CD1c-positive myeloid dendritic cell (primary cell): ENCODE measurements at regions not wholly inside any gene's neighbourhood (a gene's known extent, or its start where the extent isn't known, plus 50 kb on each side); places are given as distances from the start of the nearest gene placed in this dataset.
"Not testable (repeated sequence)": the region's sequence is repeated elsewhere in the genome, so short reads cannot be mapped to it uniquely, and the experiment has no call there.

Experiments
- DNase-seq: peaks from one replicate; pipeline ENCODE4 v3.0.0-alpha.2; 2016; ENCODE audit errors: extremely low spot score

DNA sequence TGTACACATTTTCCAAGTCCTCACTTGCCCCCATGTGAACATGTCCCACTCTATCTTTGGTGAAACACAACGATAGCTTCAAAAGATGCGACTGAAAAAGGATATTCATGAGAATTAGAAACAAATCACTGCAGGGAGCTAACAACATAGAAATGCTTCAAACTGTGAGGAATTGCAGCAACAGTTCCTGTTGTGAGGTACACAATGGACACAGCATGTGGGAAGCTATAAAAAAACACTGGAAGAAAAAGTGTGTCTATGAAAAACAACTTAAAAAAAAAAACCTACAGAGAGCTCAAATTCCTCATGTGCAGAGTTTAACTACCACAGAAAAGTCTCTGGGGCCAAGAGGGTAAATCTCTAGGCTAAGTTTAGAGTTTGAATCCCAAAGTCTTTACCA, 51.6 kb upstream of the BLTP1 start:
- no peak for DNase-seq

DNA sequence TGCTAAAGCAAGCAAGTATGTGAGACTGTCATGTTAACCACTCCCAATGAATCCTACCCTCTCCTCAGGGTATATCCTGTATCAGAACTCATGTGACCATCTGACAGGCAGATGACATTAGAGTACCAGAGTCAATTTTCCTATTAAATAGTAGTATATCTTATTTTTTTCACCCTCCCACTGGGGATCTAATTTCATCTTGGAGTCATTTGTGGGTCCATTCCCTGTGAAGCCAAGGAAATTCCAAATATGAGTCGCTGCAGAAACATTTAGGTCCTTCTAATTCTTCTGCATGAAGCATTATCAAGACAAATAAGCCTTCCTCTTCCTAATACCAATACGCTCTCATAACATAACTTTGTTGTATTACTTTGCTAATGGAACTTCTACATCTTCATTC, 52.2 kb upstream of the BLTP1 start:
- no peak for DNase-seq

GRCh38 chr4:122091836-122092405, 60.2 kb upstream of the BLTP1 start:
- DNase-seq, result no peak

GRCh38 chr4:122091397-122091796, 60.7 kb upstream of the BLTP1 start:
- DNase-seq, result no peak

DNA sequence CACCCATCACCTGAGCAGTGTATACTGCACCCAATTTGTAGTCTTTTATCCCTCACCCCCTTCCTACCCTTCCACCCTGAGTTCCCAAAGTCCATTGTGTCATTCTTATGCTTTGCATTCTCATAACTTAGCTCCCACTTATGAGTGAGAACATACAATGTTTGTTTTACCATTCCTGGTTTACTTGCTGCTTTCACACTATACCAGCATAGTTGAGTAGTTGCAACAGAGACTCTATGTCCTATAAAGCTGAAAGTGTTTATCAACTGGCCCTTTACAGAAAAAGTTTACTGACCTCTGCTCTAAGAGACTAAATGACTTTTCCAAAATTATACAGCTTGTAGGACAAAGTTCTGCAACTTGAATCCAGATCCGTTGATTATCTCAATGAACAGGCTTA, 61.1 kb upstream of the BLTP1 start:
- DNase-seq, result no peak

DNA sequence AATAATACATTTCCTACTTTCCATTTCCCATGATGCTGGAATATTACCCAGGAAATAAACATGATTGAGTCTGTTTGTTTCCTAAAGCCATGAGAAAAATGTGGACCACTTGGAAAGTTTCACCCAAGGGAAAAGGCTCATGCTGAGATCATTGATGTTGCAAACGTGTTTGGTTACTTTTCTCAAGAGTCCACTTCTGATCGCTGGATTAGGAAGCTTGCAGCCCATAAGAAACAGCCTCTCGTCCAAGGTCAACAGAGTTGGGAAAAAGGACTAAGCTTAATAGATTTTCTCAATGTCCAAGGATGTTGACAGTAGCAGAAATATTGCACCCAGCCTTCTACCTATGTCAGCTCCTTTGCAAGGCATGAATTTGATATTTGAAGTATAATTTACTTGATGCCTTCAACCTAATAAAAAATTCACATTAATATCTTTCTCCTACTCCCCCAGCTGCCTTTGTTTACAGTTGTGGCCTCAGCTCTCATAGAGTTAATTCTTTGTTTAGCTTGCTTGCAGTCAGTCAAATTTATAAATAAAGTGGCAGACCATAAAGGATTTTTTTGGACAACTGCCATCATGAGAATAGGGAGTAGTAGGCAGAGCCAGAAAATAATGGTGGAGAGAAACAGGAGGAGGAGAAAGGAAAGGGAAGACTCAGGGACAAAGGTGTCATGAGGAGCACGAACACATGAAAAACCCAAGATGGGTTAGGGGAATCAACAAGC, 65.6 kb upstream of the BLTP1 start:
- DNase-seq, result no peak

DNA sequence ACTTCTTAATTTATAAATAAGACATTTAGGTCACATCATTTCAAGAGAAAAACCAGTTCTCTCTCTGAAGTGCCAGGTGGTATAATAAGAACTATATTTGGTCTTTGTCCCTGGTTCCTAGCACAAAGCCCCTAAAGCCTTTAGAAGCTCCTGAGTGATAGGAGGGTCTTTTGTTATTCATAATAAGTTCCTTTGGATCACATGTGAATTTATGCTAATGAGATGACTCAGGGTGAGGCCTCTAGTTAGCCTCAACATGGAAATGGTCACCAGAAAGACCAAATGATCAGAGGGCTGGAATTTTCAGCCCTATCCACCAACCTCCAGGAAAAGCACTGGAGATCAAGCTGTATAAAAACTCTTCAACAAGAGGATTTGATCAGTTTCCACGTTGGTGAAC, 68.1 kb upstream of the BLTP1 start:
- DNase-seq, result no peak

DNA sequence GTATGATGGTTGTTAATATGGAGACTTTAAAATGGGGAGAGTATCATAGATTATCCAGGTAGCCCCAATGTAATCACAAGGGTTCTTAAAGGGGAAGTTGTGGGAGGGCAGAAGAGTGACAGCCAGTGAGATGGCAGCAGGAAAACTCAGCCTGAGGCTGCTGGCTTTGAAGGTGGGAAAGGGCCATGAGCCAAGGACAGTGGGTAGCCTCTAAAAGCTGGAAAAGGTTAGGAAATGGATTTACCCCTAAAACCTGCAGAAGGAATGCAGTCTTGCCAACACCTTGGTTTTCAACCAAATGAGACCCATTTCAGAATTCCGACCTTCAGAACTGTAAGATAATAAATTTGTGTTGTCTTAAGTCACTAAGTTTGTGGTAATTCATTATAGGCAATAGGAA, 68.8 kb upstream of the BLTP1 start:
- DNase-seq, result no peak

- DNase-seq, result no peak
Observed at GRCh38 chr4:122082661-122083060, 69.5 kb upstream of the BLTP1 start.

- DNase-seq, result not testable (repeated sequence)
Observed at GRCh38 chr4:122077653-122078052, 74.5 kb upstream of the BLTP1 start.

DNA sequence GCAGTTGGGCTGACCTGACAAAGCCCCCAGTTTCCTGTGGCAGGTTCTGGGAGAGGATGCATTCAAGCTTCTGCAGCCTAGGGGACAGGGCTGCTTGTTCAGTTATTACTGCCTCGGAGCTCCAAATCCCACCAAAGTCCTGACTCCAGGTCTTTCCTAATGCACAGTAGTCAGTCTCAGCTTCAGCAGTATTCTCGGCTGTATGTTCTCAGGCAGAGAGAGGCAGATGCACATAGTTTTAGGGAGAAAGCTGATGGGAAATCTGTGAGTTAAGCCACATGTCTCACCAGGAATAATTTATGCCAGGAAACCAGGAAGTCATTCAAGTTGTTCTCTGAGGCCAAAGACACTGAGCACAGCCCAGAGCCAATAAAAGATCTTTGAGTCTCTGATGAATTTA, 75.3 kb upstream of the BLTP1 start:
- DNase-seq, result not testable (repeated sequence)

DNA sequence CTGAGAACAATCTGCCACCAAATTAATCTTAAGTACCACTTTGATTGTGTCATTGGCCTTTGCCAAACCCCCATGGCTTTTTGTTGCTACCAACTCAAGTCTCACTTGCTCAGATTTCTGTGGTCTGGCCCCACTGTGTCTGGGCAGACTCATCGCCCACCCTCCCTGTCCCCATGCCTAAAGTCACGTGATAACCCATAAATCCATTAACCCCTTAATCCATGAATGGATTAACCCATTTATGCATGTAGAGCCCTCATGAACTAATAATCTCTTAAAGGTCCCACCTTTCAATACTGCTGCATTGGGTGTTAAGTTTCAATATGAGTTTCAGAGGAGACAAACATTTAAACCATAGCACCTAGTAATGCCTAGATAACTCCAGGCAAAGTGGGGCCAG, 78.5 kb upstream of the BLTP1 start:
- no peak for DNase-seq

DNA sequence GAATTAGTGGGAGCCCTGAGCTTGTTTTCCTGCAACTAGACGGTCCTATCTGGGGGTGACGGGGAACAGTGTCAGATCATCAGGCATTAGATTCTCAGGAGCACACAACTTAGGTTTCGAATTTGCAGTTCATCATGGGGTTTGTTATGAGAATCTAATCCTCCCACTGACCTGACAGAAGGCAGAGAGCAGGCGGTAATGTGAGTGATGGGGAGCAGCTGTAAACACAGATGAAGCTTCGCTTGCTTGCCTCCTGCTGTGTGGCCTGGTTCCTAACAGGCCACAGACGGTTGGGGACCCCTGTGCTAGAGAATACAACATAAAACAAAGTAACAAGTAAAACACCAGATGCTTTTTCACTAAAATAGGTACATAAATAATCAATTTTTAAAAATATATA, 86.2 kb upstream of the BLTP1 start:
- DNase-seq, result no peak

DNA sequence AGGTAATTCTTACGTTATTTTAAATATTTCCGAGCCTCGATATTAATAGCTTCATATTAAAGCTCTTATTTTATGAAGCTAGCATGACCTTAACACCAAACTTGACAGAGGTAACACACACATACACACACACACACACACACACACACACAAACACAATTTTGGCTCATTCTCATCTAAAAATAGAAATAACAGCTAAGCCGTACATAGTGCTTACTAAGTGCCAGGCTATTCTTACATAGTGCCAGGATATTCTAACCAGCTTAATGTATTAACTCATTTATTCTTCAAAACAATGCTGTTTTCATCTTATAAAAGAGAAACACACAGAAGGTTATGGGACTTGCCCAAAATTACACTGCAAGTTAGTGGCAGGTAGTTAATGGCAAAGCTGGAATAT, 87.0 kb upstream of the BLTP1 start:
- no peak for DNase-seq

- DNase-seq, result no peak
Observed at GRCh38 chr4:122053186-122053585, 98.9 kb upstream of the BLTP1 start.

- no peak for DNase-seq
Observed at GRCh38 chr4:122052677-122053076, 99.5 kb upstream of the BLTP1 start.

GRCh38 chr4:122050841-122051240, 99.0 kb upstream of the TRPC3 start:
- DNase-seq, result no peak

- no peak for DNase-seq
Observed at GRCh38 chr4:122047456-122048425, 95.9 kb upstream of the TRPC3 start.

DNA sequence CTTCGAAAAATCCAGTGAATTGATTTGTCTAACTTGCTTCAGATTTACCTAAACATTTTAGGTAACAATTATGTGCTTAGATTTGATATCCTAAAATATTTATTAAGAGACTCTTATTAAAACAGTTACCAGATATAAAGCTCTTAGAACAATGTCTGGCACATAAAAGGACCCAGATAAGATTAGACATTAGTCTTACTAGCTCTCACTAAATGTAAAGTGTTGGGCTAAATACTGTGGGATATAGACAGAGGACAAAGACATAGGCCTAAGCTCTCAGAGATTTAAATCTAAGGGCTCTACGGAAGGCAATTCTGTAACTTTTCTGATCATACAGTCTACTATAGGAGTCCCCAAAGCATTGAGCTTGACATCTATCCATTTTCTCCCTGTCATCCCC, 94.4 kb upstream of the TRPC3 start:
- DNase-seq, result no peak

DNA sequence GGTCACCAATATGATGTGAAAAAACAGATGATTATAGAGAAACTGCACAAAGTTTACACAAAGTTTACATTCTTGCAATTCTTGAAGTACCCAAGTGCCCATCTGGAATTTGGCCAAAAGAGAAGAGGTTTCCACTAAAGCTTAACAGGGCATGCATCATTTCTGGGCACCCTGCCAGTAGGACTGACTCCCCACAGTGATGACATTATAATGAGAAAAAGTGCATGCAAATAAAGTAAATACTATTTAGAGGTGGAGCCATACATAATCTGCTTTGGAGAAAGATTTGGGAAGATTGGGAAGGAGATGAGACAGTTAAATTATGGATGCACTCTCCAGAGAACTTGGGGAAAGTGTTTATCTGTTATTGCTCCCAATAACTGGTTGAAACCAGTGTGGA, 93.7 kb upstream of the TRPC3 start:
- DNase-seq, result no peak

GRCh38 chr4:122044501-122044900, 92.6 kb upstream of the TRPC3 start:
- DNase-seq, result no peak

- no peak for DNase-seq
Observed at GRCh38 chr4:122041312-122041711, 89.5 kb upstream of the TRPC3 start.

- no peak for DNase-seq
Observed at GRCh38 chr4:122038896-122039295, 87.0 kb upstream of the TRPC3 start.
